SK-N-SH treated with all-trans-retinoic acid at 6 μM for 48 hours (cell line): ENCODE measurements at regions not wholly inside any gene's neighbourhood (a gene's known extent, or its start where the extent isn't known, plus 50 kb on each side); places are given as distances from the start of the nearest gene placed in this dataset.

ENCODE experiments used
- ATAC-seq: fragments of 200-7000 bp; cut with Tn5 transposase; 3 replicates; pipeline ENCODE4 v1.9.1; 2020; ENCODE audit warnings: mild to moderate bottlenecking, moderate library complexity
- ARNTL ChIP-seq: fragments of 450-650 bp; formaldehyde crosslinking; IDR thresholded peaks from 2 replicates; pipeline ENCODE4 v1.5.0; 2020; ENCODE audit warnings: low read depth, mild to moderate bottlenecking, moderate library complexity, borderline replicate concordance
- BACH2 ChIP-seq: fragments of 250-450 bp; sonication (Bioruptor Pico); IDR thresholded peaks from 2 replicates; pipeline ENCODE4 v1.9.0; 2021; ENCODE audit warnings: mild to moderate bottlenecking, borderline replicate concordance
- CREB5 ChIP-seq: fragments of 250-450 bp; sonication (Bioruptor Pico); IDR thresholded peaks from 2 replicates; pipeline ENCODE4 v1.5.1; 2020; ENCODE audit warnings: low read depth, mild to moderate bottlenecking, moderate library complexity
- CSDC2 ChIP-seq: fragments of 250-450 bp; sonication (Bioruptor Pico); IDR thresholded peaks from 2 replicates; pipeline ENCODE4 v1.5.0; 2020; ENCODE audit warnings: mild to moderate bottlenecking, moderate library complexity
- CSRNP3 ChIP-seq: fragments of 250-450 bp; sonication (Bioruptor Pico); IDR thresholded peaks from 2 replicates; pipeline ENCODE4 v1.5.1; 2021; ENCODE audit warnings: mild to moderate bottlenecking, moderate library complexity
- ESRRG ChIP-seq: fragments of 250-450 bp; sonication (Bioruptor Pico); IDR thresholded peaks from 2 replicates; pipeline ENCODE4 v1.6.1; 2021; ENCODE audit warnings: mild to moderate bottlenecking
- GLIS3 ChIP-seq: fragments of 250-450 bp; sonication (Bioruptor Pico); IDR thresholded peaks from 2 replicates; pipeline ENCODE4 v1.5.0; 2020; ENCODE audit warnings: mild to moderate bottlenecking, moderate library complexity
- ISL1 ChIP-seq: fragments of 250-450 bp; sonication (Bioruptor Pico); IDR thresholded peaks from 2 replicates; pipeline ENCODE4 v2.1.2; 2022; ENCODE audit warnings: mild to moderate bottlenecking, moderate library complexity
- OSR1 ChIP-seq: fragments of 250-450 bp; sonication (Bioruptor Pico); IDR thresholded peaks from 2 replicates; pipeline ENCODE4 v1.8.0; 2022; ENCODE audit warnings: moderate library complexity, mild to moderate bottlenecking, inconsistent platforms
- PATZ1 ChIP-seq: fragments of 250-450 bp; sonication (Bioruptor Pico); IDR thresholded peaks from 2 replicates; pipeline ENCODE4 v1.8.0; 2020; ENCODE audit warnings: mild to moderate bottlenecking, moderate library complexity, borderline replicate concordance
- POU6F1 ChIP-seq: fragments of 250-450 bp; sonication (Bioruptor Pico); IDR thresholded peaks from 2 replicates; pipeline ENCODE4 v1.8.0; 2021; ENCODE audit warnings: low read depth, mild to moderate bottlenecking, moderate library complexity, borderline replicate concordance
- PPARA ChIP-seq: fragments of 250-450 bp; sonication (Bioruptor Pico); IDR thresholded peaks from 2 replicates; pipeline ENCODE4 v1.5.0; 2020; ENCODE audit warnings: mild to moderate bottlenecking, borderline replicate concordance
- SNAI2 ChIP-seq: fragments of 250-450 bp; sonication (Bioruptor Pico); IDR thresholded peaks from 2 replicates; pipeline ENCODE4 v1.5.0; 2020; ENCODE audit warnings: mild to moderate bottlenecking, moderate library complexity
- TCF4 ChIP-seq: fragments of 250-450 bp; sonication (Bioruptor Pico); IDR thresholded peaks from 2 replicates; pipeline ENCODE4 v1.8.0; 2021; ENCODE audit warnings: mild to moderate bottlenecking, moderate library complexity, borderline replicate concordance
- TOX ChIP-seq: fragments of 250-450 bp; sonication (Bioruptor Pico); IDR thresholded peaks from 2 replicates; pipeline ENCODE4 v1.8.0; 2021; ENCODE audit warnings: mild to moderate bottlenecking, moderate library complexity, borderline replicate concordance
- TSHZ2 ChIP-seq: fragments of 250-450 bp; sonication (Bioruptor Pico); IDR thresholded peaks from 2 replicates; pipeline ENCODE4 v1.5.0; 2020; ENCODE audit warnings: mild to moderate bottlenecking, moderate library complexity
- ZC3H10 ChIP-seq: fragments of 250-450 bp; sonication (Bioruptor Pico); IDR thresholded peaks from 2 replicates; pipeline ENCODE4 v1.5.1; 2021; ENCODE audit warnings: mild to moderate bottlenecking, moderate library complexity
- ZFP30 ChIP-seq: fragments of 450-650 bp; formaldehyde crosslinking; IDR thresholded peaks from 2 replicates; pipeline ENCODE4 v1.5.0; 2022; ENCODE audit warnings: mild to moderate bottlenecking, moderate library complexity
- ZNF565 ChIP-seq: fragments of 450-650 bp; formaldehyde crosslinking; conservative IDR thresholded peaks from 2 replicates; pipeline ENCODE4 v1.5.0; 2020; ENCODE audit warnings: low read depth, mild to moderate bottlenecking, moderate library complexity
- ZNF70 ChIP-seq: fragments of 450-650 bp; formaldehyde crosslinking; IDR thresholded peaks from 2 replicates; pipeline ENCODE4 v1.5.0; 2020; ENCODE audit warnings: mild to moderate bottlenecking, moderate library complexity
- ZNF8 ChIP-seq: fragments of 450-650 bp; formaldehyde crosslinking; IDR thresholded peaks from 2 replicates; pipeline ENCODE4 v1.5.0; 2020; ENCODE audit warnings: mild to moderate bottlenecking, moderate library complexity

GRCh38 chr5:62727861-62728260 lies 149.2 kb downstream of the LRRC70 start:
- ATAC-seq = no peak

GRCh38 chr5:62727184-62727583 lies 148.6 kb downstream of the LRRC70 start:
- no peak for TF ChIP-seq ESRRG (CRISPR knock-in tag)
- TF ChIP-seq CREB5 (CRISPR knock-in tag) = no peak
- no peak for TF ChIP-seq POU6F1 (CRISPR knock-in tag)
- no peak for TF ChIP-seq GLIS3 (CRISPR knock-in tag)
- TF ChIP-seq ZNF8 (CRISPR knock-in tag) = no peak
- no peak for TF ChIP-seq TOX
- no peak for TF ChIP-seq PATZ1 (CRISPR knock-in tag)
- TF ChIP-seq ISL1 (CRISPR knock-in tag) = no peak
- no peak for TF ChIP-seq ZFP30 (CRISPR knock-in tag)
- no peak for TF ChIP-seq OSR1
- ATAC-seq = no peak

More at GRCh38 chr5:62727861-62728260, 149.2 kb downstream of the LRRC70 start:
- no peak for TF ChIP-seq SNAI2 (CRISPR knock-in tag)
- TF ChIP-seq BACH2 (CRISPR knock-in tag) = no peak
- TF ChIP-seq ARNTL (CRISPR knock-in tag) = no peak
- TF ChIP-seq TOX = no peak
- no peak for TF ChIP-seq TSHZ2
- TF ChIP-seq PPARA (CRISPR knock-in tag) = no peak
- TF ChIP-seq CREB5 (CRISPR knock-in tag) = no peak
- no peak for TF ChIP-seq ZNF565 (CRISPR knock-in tag)
- TF ChIP-seq TCF4 (CRISPR knock-in tag) = no peak
- no peak for TF ChIP-seq ZNF70 (CRISPR knock-in tag)
- no peak for TF ChIP-seq CSRNP3
- no peak for TF ChIP-seq GLIS3 (CRISPR knock-in tag)
- TF ChIP-seq, all 23 proteins: peak for 0

GRCh38 chr5:62722360-62722759 lies 143.7 kb downstream of the LRRC70 start:
- ATAC-seq = 0 out of 3 replicates have a peak, but pooled peaks have one; percentile 59
- TF ChIP-seq GLIS3 (CRISPR knock-in tag) (no peak), ARNTL (CRISPR knock-in tag) (no peak), CSDC2 (CRISPR knock-in tag) (no peak), SNAI2 (CRISPR knock-in tag) (no peak), ZNF8 (CRISPR knock-in tag) (no peak), ZC3H10 (CRISPR knock-in tag) (no peak), ZNF70 (CRISPR knock-in tag) (no peak), TCF4 (CRISPR knock-in tag) (no peak), CREB5 (CRISPR knock-in tag) (no peak), CSRNP3 (no peak), OSR1 (no peak), ZFP30 (CRISPR knock-in tag) (no peak), BACH2 (CRISPR knock-in tag) (no peak), ZNF565 (CRISPR knock-in tag) (no peak), ESRRG (CRISPR knock-in tag) (no peak), PPARA (CRISPR knock-in tag) (no peak), ISL1 (CRISPR knock-in tag) (no peak)
